HUES64 (cell line): ENCODE measurements at regions not wholly inside any gene's neighbourhood (a gene's known extent, or its start where the extent isn't known, plus 50 kb on each side); places are given as distances from the start of the nearest gene placed in this dataset.

Experiments used
- H3K27ac ChIP-seq: 2 replicates; pipeline ENCODE4 v1.7.0; 2013; ENCODE audit warnings: low read depth, low read length, inconsistent platforms
- H3K27me3 ChIP-seq: 2 replicates; pipeline ENCODE4 v1.6.1; 2013; ENCODE audit warnings: mild to moderate bottlenecking, low read length; ENCODE audit not compliant: insufficient read depth
- H3K36me3 ChIP-seq: 2 replicates; pipeline ENCODE4 v1.6.1; 2013; ENCODE audit warnings: mild to moderate bottlenecking, low read length; ENCODE audit not compliant: insufficient read depth
- H3K4me1 ChIP-seq: 2 replicates; pipeline ENCODE4 v1.6.1; 2013; ENCODE audit warnings: mild to moderate bottlenecking, low read length, moderate library complexity; ENCODE audit not compliant: insufficient read depth
- H3K4me3 ChIP-seq: 2 replicates; pipeline ENCODE4 v1.5.1; 2013; ENCODE audit warnings: mild to moderate bottlenecking, low read length, moderate library complexity
- H3K9ac ChIP-seq: 2 replicates; pipeline ENCODE4 v1.6.1; 2013; ENCODE audit warnings: mild to moderate bottlenecking, low read depth, low read length
- H3K9me3 ChIP-seq: 2 replicates; pipeline ENCODE4 v1.6.1; 2013; ENCODE audit warnings: low read depth, low read length; ENCODE audit not compliant: insufficient read depth
- WGBS: fragments of 150-250, 120-280 bp; methylation state at CpG from one replicate; pipeline ENCODE4 v1.1.7; 2013; ENCODE audit warnings: missing lambda C conversion rate; 5-methylcytosine and 5-hydroxymethylcytosine counted together

DNA sequence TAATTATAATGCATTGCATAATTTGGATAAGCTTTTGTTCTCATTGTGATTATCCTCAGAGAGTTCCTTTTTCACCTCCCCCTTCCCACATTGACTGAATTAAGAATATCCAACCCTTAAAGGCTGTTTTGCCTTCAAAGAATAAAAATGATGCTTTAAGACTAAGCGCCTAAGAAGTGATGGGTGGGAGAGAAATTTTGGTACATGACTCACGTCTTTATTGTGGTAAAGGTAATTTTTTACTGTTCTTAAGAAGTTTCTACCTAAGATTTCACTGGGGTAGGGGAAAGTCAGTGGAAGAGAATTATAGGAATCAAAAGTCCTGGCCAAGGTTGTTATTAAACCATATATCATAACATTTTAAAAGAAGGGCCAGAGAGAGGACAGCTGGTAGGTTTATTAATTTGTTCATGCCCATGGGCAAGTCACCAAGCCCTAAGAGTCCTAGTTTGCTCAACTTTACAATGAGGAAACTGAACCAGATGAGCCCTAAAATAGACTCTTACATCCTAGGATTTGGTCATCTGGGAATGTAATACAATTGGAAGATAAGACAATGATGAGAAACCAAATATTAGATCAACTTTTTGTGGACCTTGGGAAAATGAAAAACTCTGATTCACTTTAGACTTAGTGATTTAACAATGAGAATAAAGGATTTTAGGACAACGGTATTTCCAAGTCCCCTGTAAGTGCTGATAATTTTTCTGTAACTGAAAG is 101.1 kb upstream of the RASGRP1 start:
- WGBS: 92% methylated on average over 3 of the region's 3 CpGs
- H3K4me3 ChIP-seq: no peak overlapping the region
- H3K27me3 ChIP-seq: 0 out of 2 replicates have a peak, but pooled peaks cover 3% of the 10 kb centered on the region
- no peak overlapping the region for H3K27ac ChIP-seq
- H3K36me3 ChIP-seq: no peaks in the 10 kb centered on the region
- H3K4me1 ChIP-seq: 0 out of 2 replicates have a peak, but pooled peaks cover 3% of the 10 kb centered on the region
- H3K9me3 ChIP-seq: no peaks in the 10 kb centered on the region
- no peak overlapping the region for H3K9ac ChIP-seq

DNA sequence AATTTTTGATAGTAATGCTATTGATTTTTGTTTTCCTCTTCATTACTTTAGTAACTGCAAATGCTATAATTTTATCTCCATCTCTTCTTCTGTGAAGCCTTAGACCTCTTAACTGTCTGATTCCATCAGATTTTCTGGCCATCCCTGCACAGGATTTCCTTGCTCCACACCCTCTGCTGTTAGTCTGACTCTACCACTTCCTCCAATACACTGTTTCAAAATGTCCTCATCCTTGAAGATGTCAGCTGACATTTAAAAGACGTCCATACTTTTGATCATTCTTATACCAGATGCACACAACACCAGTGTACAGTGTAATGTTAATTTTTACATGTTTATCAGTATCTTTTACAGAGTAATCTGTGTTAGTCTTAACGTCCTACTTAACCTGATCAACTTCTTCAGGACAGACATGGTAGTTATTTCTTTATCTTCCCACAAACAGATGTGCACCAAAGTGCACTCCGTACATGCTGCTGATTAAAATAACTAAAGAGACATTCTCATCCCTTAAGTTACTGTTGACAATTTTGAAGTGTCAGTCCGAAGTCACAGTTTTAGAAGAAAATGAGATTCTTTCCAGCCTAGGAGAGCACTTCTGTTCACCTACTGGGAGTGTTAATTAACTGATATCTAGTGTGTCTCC is 102.4 kb upstream of the RASGRP1 start:
- Histone ChIP-seq H3K27me3 (0 out of 2 replicates have a peak, but pooled peaks cover 3% of the 10 kb centered on the region), H3K9ac (no peak overlapping the region), H3K36me3 (no peaks in the 10 kb centered on the region), H3K4me1 (0 out of 2 replicates have a peak, but pooled peaks cover 3% of the 10 kb centered on the region), H3K4me3 (no peak overlapping the region), H3K27ac (no peak overlapping the region), H3K9me3 (no peaks in the 10 kb centered on the region)
- WGBS: 78% methylated on average over 4 of the region's 4 CpGs

DNA sequence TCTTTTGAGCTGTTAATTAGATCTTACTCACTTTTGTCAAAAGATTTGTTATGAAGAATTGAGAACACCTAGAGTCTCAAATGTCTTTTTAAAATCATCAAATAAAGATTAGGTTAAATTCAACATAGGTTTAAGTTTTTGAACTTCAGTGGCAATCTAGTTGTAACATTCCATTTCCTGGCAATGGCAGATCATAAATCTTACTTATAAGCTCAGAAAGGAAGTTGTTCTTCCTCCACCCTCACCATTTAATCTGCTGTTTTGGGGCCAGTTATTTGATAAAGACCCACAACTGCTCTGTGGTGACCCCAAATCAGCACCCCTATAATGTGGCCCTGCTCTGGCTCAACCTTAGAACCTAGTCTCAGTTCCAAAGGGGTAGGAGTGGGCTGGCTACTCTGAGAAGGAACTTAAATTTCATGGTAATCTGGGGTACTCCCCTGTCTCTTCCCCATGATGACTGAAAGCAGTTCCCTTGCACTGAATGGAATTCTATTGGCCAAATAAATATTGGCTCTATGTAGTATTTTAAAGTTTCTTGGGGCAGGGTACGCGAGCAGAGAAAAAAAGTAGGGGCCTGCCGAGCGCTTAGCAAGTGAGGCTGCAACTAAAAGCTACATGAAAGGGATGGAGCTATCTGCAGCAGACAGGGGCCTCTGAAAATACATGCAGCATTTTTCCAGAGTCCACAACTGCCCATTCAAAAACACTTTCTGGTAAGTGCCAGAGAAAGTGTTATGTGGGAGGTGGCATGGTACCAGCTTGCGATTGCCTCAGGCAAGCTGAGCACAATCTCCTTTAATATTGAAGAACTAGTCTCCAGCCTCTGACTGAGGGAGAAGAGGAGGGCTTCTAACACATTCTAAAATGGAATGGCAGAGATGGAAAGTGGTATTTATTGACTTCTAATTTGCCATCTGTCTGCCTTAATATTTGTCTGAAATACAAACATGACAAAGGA is 103.6 kb upstream of the RASGRP1 start:
- H3K9me3 ChIP-seq: no peaks in the 10 kb centered on the region
- H3K4me3 ChIP-seq: no peak overlapping the region
- H3K27me3 ChIP-seq: 0 out of 2 replicates have a peak, but pooled peaks cover 3% of the 10 kb centered on the region
- no peak overlapping the region for H3K27ac ChIP-seq
- WGBS: 89% methylated on average over 5 of the region's 5 CpGs
- no peak overlapping the region for H3K9ac ChIP-seq
- no peaks in the 10 kb centered on the region for H3K36me3 ChIP-seq
- H3K4me1 ChIP-seq: 0 out of 2 replicates have a peak, but pooled peaks cover 3% of the 10 kb centered on the region

DNA sequence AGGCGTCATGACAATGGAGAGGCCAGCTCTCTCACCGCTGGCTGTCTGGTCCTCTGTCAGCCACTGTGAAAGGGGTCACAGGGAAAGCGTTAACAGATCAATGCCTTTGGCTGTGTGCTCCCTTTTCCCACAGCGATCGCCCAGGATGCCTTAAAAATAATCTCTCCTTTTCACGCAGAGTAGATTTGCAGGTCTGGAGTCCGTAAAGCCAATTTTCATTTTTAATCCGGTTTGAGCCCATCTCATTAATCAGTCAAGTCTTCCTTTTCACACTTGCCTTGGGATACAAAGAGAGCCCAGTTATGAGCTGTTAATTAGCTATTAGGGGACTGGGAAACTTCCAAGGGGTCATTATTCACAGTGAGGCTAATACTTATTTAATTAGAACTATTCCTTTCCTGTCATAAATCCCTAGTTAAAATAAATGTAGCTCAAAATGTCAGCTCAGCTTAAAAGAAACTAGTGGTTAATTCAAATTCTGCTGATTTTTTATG is 104.3 kb upstream of the RASGRP1 start:
- Histone ChIP-seq H3K27me3 (0 out of 2 replicates have a peak, but pooled peaks cover 3% of the 10 kb centered on the region), H3K27ac (no peak overlapping the region)
- WGBS: 58% methylated on average over 8 of the region's 8 CpGs

DNA sequence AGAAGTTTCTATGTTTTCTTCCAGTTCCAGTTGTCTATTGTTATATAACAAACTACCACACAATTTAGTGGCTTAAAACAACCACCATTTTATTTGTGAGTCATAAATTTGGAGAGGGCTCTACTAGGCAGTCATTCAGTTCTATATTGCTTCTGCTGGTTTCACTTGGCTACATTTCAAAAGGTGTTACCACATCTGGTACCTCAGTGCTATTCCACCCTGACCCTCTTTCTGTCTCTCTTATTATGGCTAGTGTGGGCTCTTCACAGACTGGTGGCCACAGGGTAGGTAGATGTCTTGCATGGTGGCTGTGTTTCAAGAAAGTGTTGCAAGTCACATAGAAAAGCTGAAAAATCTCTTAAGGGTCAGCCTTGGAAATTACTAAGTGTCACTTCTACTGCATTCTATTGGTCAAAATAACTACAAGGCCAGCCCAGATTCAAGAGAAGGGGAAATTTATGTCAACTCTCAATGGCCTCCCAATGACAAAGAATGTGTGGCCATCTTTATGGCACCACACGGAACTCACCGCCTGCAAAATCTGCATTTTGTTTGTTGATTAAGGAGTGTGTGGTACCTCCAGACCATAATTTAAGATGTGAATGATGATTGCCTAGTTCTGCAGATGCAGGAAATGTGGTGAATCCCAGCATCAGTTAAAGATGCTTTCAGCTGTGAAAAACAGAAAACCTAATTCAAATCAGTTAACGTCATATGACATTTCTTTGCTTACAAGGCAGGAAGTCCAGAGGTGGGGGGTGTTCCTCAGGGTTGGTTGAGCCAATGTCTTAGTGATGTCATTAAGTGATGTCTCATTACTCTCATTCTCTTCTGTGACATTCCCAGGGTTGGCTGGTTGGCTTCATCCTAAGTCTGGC is 105.8 kb upstream of the RASGRP1 start:
- H3K9me3 ChIP-seq: no peaks in the 10 kb centered on the region
- 0 out of 2 replicates have a peak, but pooled peaks cover 3% of the 10 kb centered on the region for H3K27me3 ChIP-seq
- 99% methylated on average over 3 of the region's 3 CpGs for WGBS
- H3K9ac ChIP-seq: no peak overlapping the region
- no peaks in the 10 kb centered on the region for H3K36me3 ChIP-seq
- H3K27ac ChIP-seq: no peak overlapping the region
- 0 out of 2 replicates have a peak, but pooled peaks cover 3% of the 10 kb centered on the region for H3K4me1 ChIP-seq
- no peak overlapping the region for H3K4me3 ChIP-seq

More for the DNA sequence above, 104.3 kb upstream of the RASGRP1 start:
- no peaks in the 10 kb centered on the region for H3K36me3 ChIP-seq
- H3K9ac ChIP-seq: no peak overlapping the region
- H3K4me1 ChIP-seq: 0 out of 2 replicates have a peak, but pooled peaks cover 3% of the 10 kb centered on the region
- no peak overlapping the region for H3K4me3 ChIP-seq
- no peaks in the 10 kb centered on the region for H3K9me3 ChIP-seq

DNA sequence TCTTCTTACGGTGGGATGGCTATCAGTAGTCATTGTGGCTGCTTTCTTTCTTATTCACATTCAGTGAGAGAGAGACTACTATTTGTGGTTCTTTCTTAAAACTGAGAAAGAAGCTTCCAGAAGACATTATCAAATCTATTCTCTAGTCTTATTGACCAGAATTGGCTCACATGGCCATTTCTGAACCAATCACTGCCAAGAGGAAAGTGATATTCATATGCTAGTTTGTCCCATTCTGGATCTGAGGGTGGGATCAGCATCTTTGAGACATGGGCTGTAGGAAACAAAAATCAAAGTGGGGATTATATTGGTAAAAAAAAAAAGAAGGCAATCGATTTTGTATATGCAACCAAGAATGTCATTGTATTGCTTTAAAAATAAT is 106.4 kb upstream of the RASGRP1 start:
- Histone ChIP-seq H3K27me3 (0 out of 2 replicates have a peak, but pooled peaks cover 3% of the 10 kb centered on the region), H3K4me1 (0 out of 2 replicates have a peak, but pooled peaks cover 3% of the 10 kb centered on the region), H3K9me3 (no peaks in the 10 kb centered on the region), H3K36me3 (no peaks in the 10 kb centered on the region), H3K27ac (no peak overlapping the region), H3K4me3 (no peak overlapping the region), H3K9ac (no peak overlapping the region)
- 95% methylated on average over 2 of the region's 2 CpGs for WGBS

DNA sequence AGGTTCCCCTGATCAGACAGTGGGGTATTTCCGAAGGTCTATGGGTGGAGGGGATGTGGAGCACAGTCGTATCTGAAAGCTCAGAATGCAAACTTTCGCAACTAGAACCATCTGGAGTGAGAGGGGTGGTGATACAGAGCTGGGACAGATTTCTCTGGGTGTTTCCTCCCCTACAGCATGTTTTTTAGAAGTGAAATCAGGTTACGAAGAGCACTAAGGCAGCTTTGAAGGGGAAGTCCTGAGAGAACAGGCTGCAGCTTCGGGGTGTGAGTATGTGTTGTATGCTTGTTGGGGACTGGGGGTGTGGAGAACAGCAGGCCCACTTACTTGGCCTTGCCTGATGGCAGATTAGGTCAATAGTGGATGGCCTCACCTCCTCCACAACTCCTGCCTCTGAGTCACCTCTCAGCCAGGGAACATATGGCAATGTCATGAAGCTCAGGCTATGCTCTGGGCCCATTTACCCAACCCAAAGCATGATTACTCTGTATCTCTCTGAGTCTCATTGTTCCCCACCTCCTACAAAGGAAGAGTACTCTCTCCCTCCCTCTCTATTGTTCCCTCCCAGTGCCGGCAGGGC is 107.2 kb upstream of the RASGRP1 start:
- Histone ChIP-seq H3K36me3 (no peaks in the 10 kb centered on the region), H3K9ac (no peak overlapping the region), H3K27me3 (0 out of 2 replicates have a peak, but pooled peaks cover 3% of the 10 kb centered on the region), H3K9me3 (no peaks in the 10 kb centered on the region), H3K27ac (no peak overlapping the region), H3K4me1 (0 out of 2 replicates have a peak, but pooled peaks cover 3% of the 10 kb centered on the region), H3K4me3 (no peak overlapping the region)
- WGBS: 90% methylated on average over 5 of the region's 6 CpGs

DNA sequence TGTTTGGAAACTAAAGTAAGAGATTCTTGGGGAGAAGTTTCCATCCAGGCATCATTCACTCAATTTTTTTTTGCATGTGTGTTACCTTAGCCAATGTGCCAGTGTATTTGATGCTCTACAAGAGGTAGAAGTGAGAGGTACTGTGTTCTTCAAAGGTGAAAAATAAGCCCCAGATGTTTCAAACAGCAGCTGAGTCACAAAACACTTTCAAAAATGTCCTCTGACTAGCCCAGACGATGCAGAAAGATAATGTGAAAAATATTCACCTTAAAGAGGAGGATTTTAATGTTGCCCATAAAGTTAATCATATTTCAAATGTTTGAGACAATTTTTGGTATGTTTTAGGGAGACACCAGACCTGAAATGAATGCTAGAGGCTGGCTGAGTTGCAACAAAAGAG is 107.7 kb upstream of the RASGRP1 start:
- no peaks in the 10 kb centered on the region for H3K9me3 ChIP-seq
- 0 out of 2 replicates have a peak, but pooled peaks cover 3% of the 10 kb centered on the region for H3K4me1 ChIP-seq
- WGBS: 67% methylated on average over 1 of the region's 1 CpG
- H3K27ac ChIP-seq: no peak overlapping the region
- no peaks in the 10 kb centered on the region for H3K36me3 ChIP-seq
- no peaks in the 10 kb centered on the region for H3K27me3 ChIP-seq
- H3K4me3 ChIP-seq: no peak overlapping the region
- no peak overlapping the region for H3K9ac ChIP-seq

DNA sequence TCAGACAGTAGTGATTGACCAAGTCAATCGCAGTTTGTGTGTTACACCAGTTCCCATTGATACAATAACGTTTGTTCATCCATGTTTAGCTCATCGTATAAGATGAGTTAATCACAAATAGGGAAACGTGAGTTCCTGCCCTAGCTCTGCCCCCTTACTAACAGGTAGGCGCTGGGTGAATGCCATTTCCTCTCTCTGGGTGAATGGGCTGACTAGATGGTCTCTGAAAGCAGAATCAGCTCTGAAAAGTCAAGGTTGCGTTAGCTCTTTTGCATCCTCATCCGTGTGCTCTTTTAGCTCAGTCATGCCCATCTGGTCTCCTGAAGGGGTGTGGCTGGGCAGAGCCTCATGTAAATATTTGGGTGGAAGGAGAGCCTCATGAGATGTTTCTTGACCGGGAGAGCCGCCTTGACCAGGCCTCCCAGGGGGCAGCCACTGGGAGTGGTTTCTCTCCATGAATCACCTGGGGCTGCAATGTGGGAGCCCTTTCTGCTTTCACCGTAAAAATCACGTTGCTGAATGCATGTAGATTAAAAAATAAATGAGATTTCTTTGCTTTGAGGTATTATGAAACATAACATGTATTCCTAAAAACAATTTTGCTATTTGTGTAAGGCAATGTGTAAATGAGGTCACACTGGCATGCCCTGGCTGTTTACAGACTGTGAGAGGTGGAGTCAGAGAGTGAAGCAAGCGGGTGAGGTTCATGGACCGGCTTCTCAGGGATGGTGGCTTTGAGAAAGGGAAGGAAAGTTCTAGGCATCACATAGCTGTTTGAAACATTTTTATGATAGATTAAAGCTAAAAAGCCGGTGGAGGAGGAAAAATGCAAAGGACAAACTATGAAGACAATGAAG is 108.4 kb upstream of the RASGRP1 start:
- Histone ChIP-seq H3K4me3 (no peak overlapping the region), H3K36me3 (no peaks in the 10 kb centered on the region), H3K4me1 (0 out of 2 replicates have a peak, but pooled peaks cover 3% of the 10 kb centered on the region), H3K27me3 (no peaks in the 10 kb centered on the region), H3K9me3 (no peaks in the 10 kb centered on the region), H3K27ac (no peak overlapping the region), H3K9ac (no peak overlapping the region)
- WGBS: 89% methylated on average over 14 of the region's 14 CpGs
